ENCODE measurements at regions not wholly inside any gene's neighbourhood (a gene's known extent, or its start where the extent isn't known, plus 50 kb on each side); places are given as distances from the start of the nearest gene placed in this dataset.

- TF ChIP-seq EZH2 (IDR thresholded peaks at IDR 0.05; ENCODE audit: low read length, missing control alignments) (no peak), CTCF (conservative IDR thresholded peaks at IDR 0.05 in 1 of 2, IDR thresholded peaks at IDR 0.05 in 1 of 2; ENCODE audit: low read depth in 1 of 2, low read length in 2 of 2) (no peak)
Observed at GRCh38 chr16:26442321-26442720, 624.4 kb upstream of the C16orf82 start.

GRCh38 chr16:26447570-26447969 is 619.2 kb upstream of the C16orf82 start:
- Histone ChIP-seq H3K27ac (ENCODE audit: insufficient read depth, low read length) (no peak overlapping the region), H3K79me2 (ENCODE audit: control insufficient read depth, insufficient read depth, low read length) (no peaks in the 10 kb centered on the region), H3K4me2 (ENCODE audit: extremely low read depth, insufficient read depth, low read length) (no peak overlapping the region), H3K9ac (ENCODE audit: insufficient read depth, low read length) (no peak overlapping the region), H3K36me3 (ENCODE audit: control insufficient read depth, insufficient read depth, low read length) (no peaks in the 10 kb centered on the region), H4K20me1 (ENCODE audit: control insufficient read depth, extremely low read depth, insufficient read depth, low read length) (no peaks in the 10 kb centered on the region), H3K4me1 (ENCODE audit: control insufficient read depth, extremely low read depth, insufficient read depth, low read length) (no peaks in the 10 kb centered on the region), H3K9me3 (ENCODE audit: control insufficient read depth, insufficient read depth, low read depth, low read length) (no peaks in the 10 kb centered on the region), H3K27me3 (ENCODE audit: control insufficient read depth, insufficient read depth, low read length) (no peaks in the 10 kb centered on the region), H3K4me3 (replicated peaks in 1 of 4; ENCODE audit: control extremely low read depth in 1 of 4, insufficient read depth in 1 of 4, low read depth in 3 of 4, low read length in 4 of 4) (no peak overlapping the region), H2AFZ (ENCODE audit: low read length) (no peak overlapping the region)
- TF ChIP-seq EZH2 (IDR thresholded peaks at IDR 0.05; ENCODE audit: low read length, missing control alignments) (no peak), CTCF (conservative IDR thresholded peaks at IDR 0.05 in 1 of 2, IDR thresholded peaks at IDR 0.05 in 1 of 2; ENCODE audit: low read depth in 1 of 2, low read length in 2 of 2) (no peak)
- no peak for DNase-seq (ENCODE audit: low read depth in 2 of 2)

More at GRCh38 chr16:26442321-26442720, 624.4 kb upstream of the C16orf82 start:
- Histone ChIP-seq H3K4me2 (ENCODE audit: extremely low read depth, insufficient read depth, low read length) (no peak overlapping the region), H3K27me3 (ENCODE audit: control insufficient read depth, insufficient read depth, low read length) (no peaks in the 10 kb centered on the region), H3K9ac (ENCODE audit: insufficient read depth, low read length) (no peak overlapping the region), H3K27ac (ENCODE audit: insufficient read depth, low read length) (no peak overlapping the region), H4K20me1 (ENCODE audit: control insufficient read depth, extremely low read depth, insufficient read depth, low read length) (no peaks in the 10 kb centered on the region), H3K4me3 (replicated peaks in 1 of 4; ENCODE audit: control extremely low read depth in 1 of 4, insufficient read depth in 1 of 4, low read depth in 3 of 4, low read length in 4 of 4) (no peak overlapping the region), H3K9me3 (ENCODE audit: control insufficient read depth, insufficient read depth, low read depth, low read length) (no peaks in the 10 kb centered on the region), H3K36me3 (ENCODE audit: control insufficient read depth, insufficient read depth, low read length) (no peaks in the 10 kb centered on the region), H3K79me2 (ENCODE audit: control insufficient read depth, insufficient read depth, low read length) (no peaks in the 10 kb centered on the region), H3K4me1 (ENCODE audit: control insufficient read depth, extremely low read depth, insufficient read depth, low read length) (no peaks in the 10 kb centered on the region), H2AFZ (ENCODE audit: low read length) (no peak overlapping the region)
- no peak for DNase-seq (ENCODE audit: low read depth in 2 of 2)

GRCh38 chr16:26453215-26453614 is 613.5 kb upstream of the C16orf82 start:
- Histone ChIP-seq H3K4me1 (ENCODE audit: control insufficient read depth, extremely low read depth, insufficient read depth, low read length) (no peaks in the 10 kb centered on the region), H3K9me3 (ENCODE audit: control insufficient read depth, insufficient read depth, low read depth, low read length) (no peaks in the 10 kb centered on the region), H3K4me2 (ENCODE audit: extremely low read depth, insufficient read depth, low read length) (no peak overlapping the region), H3K27me3 (ENCODE audit: control insufficient read depth, insufficient read depth, low read length) (no peaks in the 10 kb centered on the region), H3K4me3 (replicated peaks in 1 of 4; ENCODE audit: control extremely low read depth in 1 of 4, insufficient read depth in 1 of 4, low read depth in 3 of 4, low read length in 4 of 4) (no peak overlapping the region), H4K20me1 (ENCODE audit: control insufficient read depth, extremely low read depth, insufficient read depth, low read length) (no peaks in the 10 kb centered on the region), H3K79me2 (ENCODE audit: control insufficient read depth, insufficient read depth, low read length) (no peaks in the 10 kb centered on the region), H3K36me3 (ENCODE audit: control insufficient read depth, insufficient read depth, low read length) (no peaks in the 10 kb centered on the region), H3K27ac (ENCODE audit: insufficient read depth, low read length) (no peak overlapping the region), H2AFZ (ENCODE audit: low read length) (no peak overlapping the region), H3K9ac (ENCODE audit: insufficient read depth, low read length) (no peak overlapping the region)
- TF ChIP-seq CTCF (conservative IDR thresholded peaks at IDR 0.05 in 1 of 2, IDR thresholded peaks at IDR 0.05 in 1 of 2; ENCODE audit: low read depth in 1 of 2, low read length in 2 of 2) (no peak), EZH2 (IDR thresholded peaks at IDR 0.05; ENCODE audit: low read length, missing control alignments) (no peak)
- no peak for DNase-seq (ENCODE audit: low read depth in 2 of 2)

Data from fibroblast of lung (primary cell).